K562 (cell line): ENCODE measurements at regions not wholly inside any gene's neighbourhood (a gene's known extent, or its start where the extent isn't known, plus 50 kb on each side); places are given as distances from the start of the nearest gene placed in this dataset.

Experiments used
- FOSL1 ChIP-seq: fragments of 200-800 bp; sonication (Bioruptor generic); conservative IDR thresholded peaks from 2 replicates; pipeline ENCODE4 v1.6.1; 2016; ENCODE audit warnings: missing genetic modification characterization, missing compliant biosample characterization
- GATAD2B ChIP-seq: fragments of 450-650 bp; IDR thresholded peaks from 2 replicates; pipeline ENCODE4 v1.6.1; 2017; ENCODE audit warnings: mild to moderate bottlenecking, borderline replicate concordance
- MYC ChIP-seq, 2 experiments: fragments of 250-450 bp in 1 of 2; sonication (Bioruptor Pico) in 1 of 2; IDR thresholded peaks; 2 replicates each; pipeline versions ENCODE4 v1.5.1 to v1.6.1; 2012 to 2021; ENCODE audit warnings: low read depth in 2 of 2, borderline replicate concordance in 1 of 2, improper control_type of control experiment in 1 of 2, low read length in 1 of 2, mild to moderate bottlenecking in 1 of 2, moderate library complexity in 1 of 2
- NFYB ChIP-seq: IDR thresholded peaks from 2 replicates; pipeline ENCODE4 v1.6.1; 2011; ENCODE audit warnings: mild to moderate bottlenecking, moderate library complexity; ENCODE audit not compliant: insufficient read length; ENCODE audit errors: extremely low read depth

DNA sequence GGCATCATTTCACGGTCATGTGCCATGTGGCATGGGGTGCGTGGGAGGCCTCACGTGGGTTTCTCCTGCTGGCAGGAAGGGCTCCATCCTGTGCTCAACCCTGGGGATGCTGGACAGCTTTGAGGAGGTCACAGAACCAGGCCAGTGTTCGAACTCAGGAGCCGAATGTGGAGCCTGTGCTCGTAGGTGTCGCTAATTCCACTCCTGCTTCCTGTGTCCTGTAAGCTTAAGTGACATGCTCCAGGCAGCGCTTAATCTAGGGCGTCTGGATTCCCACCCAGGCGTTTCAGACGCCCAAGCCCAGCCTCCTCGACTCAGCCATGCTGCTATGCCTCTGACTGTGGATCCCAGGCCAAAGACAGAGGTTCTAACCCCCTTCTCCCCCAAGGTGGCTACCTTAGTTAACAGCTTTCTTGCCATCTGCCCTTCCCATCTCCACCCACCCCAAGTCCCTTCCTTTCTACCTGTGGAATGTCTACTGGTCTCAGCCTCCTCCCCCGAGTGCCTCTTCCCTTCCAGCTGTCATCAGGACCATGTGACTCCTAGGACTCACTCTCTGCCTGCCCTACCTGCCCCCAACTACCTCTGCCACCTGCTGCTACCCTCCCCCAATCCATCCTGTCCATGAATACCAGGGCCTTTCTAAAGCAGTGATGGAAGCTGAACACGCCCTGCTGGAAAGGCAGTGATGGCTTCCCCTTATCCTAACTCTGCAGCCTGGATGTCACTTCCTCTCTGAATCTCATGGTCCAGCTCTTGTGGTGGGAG lies 255.1 kb downstream of the CDH26 start:
- TF ChIP-seq NFYB (no peak), MYC (IDR thresholded peaks at IDR 0.05; ENCODE audit: low read depth, low read length) (no peak), MYC (CRISPR knock-in tag; IDR thresholded peaks at IDR 0.05; ENCODE audit: borderline replicate concordance, low read depth) (no peak), FOSL1 (tag) (no peak), GATAD2B (no peak)
